Breast epithelium (tissue), 4 donors: ENCODE measurements at regions not wholly inside any gene's neighbourhood (a gene's known extent, or its start where the extent isn't known, plus 50 kb on each side); places are given as distances from the start of the nearest gene placed in this dataset.

Experiments
- DNase-seq, 2 donors: peaks; one replicate each; pipeline ENCODE4 v3.0.0-alpha.2; 2019; ENCODE audit warnings: low spot score in 2 of 2
- H3K27ac ChIP-seq, 2 donors: fragments of 200-600 bp; sonication (generic) in 1 of 2; one replicate each; pipeline ENCODE4 v1.5.1; 2016 to 2019; ENCODE audit warnings: mild to moderate bottlenecking in 1 of 2
- H3K27me3 ChIP-seq, 2 donors: fragments of 200-600 bp; sonication (generic) in 1 of 2; one replicate each; pipeline versions ENCODE4 v1.5.1 to v1.6.0; 2017 to 2019; ENCODE audit warnings: control low read depth in 1 of 2, mild to moderate bottlenecking in 1 of 2
- H3K36me3 ChIP-seq: fragments of 200-600 bp; one replicate; pipeline ENCODE4 v1.5.1; 2019
- H3K4me1 ChIP-seq, 2 donors: fragments of 200-600 bp; sonication (generic); one replicate each; pipeline ENCODE4 v1.5.1; 2016 to 2019; ENCODE audit warnings: control low read depth in 1 of 2
- H3K4me3 ChIP-seq, 3 donors: fragments of 200-600 bp; sonication (generic); 1 replicate in 2 of 3; 2 replicates in 1 of 3; pipeline ENCODE4 v1.5.1; 2016 to 2019; ENCODE audit warnings: mild to moderate bottlenecking in 3 of 3, moderate library complexity in 2 of 3
- H3K9me3 ChIP-seq, 2 donors: fragments of 200-600 bp; sonication (generic) in 1 of 2; one replicate each; pipeline ENCODE4 v1.5.1; 2016 to 2019; ENCODE audit warnings: control low read depth in 1 of 2
- POLR2A ChIP-seq: fragments of 450-650 bp; IDR thresholded peaks from one replicate; pipeline ENCODE4 v1.6.1; 2016; ENCODE audit warnings: antibody characterized with exemption, mild to moderate bottlenecking, moderate library complexity
- POLR2AphosphoS5 ChIP-seq, 3 donors: sonication (generic); formaldehyde crosslinking; IDR thresholded peaks; one replicate each; pipeline ENCODE4 v1.6.1; 2017; ENCODE audit warnings: antibody characterized with exemption in 3 of 3
- intact Hi-C: fragments of 100-400 bp; cut with DNase I; formaldehyde crosslinking; loops from one replicate; pipeline ENCODE4 v1.15.1; 2023; ENCODE audit warnings: low total_unique reads
- TF ChIP-seq, protein P1 (sequence below), 3 donors: fragments of 450-650 bp; IDR thresholded peaks; one replicate each; pipeline ENCODE4 v1.5.1; 2016 to 2017; ENCODE audit warnings: antibody characterized with exemption in 3 of 3, mild to moderate bottlenecking in 3 of 3, moderate library complexity in 3 of 3

- TF ChIP-seq, protein P1, sequence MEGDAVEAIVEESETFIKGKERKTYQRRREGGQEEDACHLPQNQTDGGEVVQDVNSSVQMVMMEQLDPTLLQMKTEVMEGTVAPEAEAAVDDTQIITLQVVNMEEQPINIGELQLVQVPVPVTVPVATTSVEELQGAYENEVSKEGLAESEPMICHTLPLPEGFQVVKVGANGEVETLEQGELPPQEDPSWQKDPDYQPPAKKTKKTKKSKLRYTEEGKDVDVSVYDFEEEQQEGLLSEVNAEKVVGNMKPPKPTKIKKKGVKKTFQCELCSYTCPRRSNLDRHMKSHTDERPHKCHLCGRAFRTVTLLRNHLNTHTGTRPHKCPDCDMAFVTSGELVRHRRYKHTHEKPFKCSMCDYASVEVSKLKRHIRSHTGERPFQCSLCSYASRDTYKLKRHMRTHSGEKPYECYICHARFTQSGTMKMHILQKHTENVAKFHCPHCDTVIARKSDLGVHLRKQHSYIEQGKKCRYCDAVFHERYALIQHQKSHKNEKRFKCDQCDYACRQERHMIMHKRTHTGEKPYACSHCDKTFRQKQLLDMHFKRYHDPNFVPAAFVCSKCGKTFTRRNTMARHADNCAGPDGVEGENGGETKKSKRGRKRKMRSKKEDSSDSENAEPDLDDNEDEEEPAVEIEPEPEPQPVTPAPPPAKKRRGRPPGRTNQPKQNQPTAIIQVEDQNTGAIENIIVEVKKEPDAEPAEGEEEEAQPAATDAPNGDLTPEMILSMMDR (IDR thresholded peaks at IDR 0.05): no peak
- TF ChIP-seq POLR2A (no peak), POLR2AphosphoS5 (IDR thresholded peaks at IDR 0.05) (no peak)
- intact Hi-C loops: no loop called here
- no peak overlapping the region for H3K27ac ChIP-seq
These were observed 417.8 kb upstream of the MANEA start for GRCh38 chr6:95159557-95159956.

GRCh38 chr6:95169775-95170174, 407.6 kb upstream of the MANEA start:
- H3K27me3 ChIP-seq: no peaks in the 10 kb centered on the region
- no peaks in the 10 kb centered on the region for H3K9me3 ChIP-seq
- H3K4me1 ChIP-seq: no peaks in the 10 kb centered on the region
- TF ChIP-seq POLR2AphosphoS5 (IDR thresholded peaks at IDR 0.05) (no peak), POLR2A (no peak)
- TF ChIP-seq, protein P1 (IDR thresholded peaks at IDR 0.05): no peak
- no peaks in the 10 kb centered on the region for H3K36me3 ChIP-seq
- DNase-seq: no peak
- no peak overlapping the region for H3K4me3 ChIP-seq
- H3K27ac ChIP-seq: no peak overlapping the region
- intact Hi-C loops: no loop called here

More at GRCh38 chr6:95159557-95159956, 417.8 kb upstream of the MANEA start:
- Histone ChIP-seq H3K4me3 (no peak overlapping the region), H3K36me3 (no peaks in the 10 kb centered on the region), H3K4me1 (no peaks in the 10 kb centered on the region), H3K27me3 (no peaks in the 10 kb centered on the region), H3K9me3 (no peaks in the 10 kb centered on the region)
- no peak for DNase-seq

DNA sequence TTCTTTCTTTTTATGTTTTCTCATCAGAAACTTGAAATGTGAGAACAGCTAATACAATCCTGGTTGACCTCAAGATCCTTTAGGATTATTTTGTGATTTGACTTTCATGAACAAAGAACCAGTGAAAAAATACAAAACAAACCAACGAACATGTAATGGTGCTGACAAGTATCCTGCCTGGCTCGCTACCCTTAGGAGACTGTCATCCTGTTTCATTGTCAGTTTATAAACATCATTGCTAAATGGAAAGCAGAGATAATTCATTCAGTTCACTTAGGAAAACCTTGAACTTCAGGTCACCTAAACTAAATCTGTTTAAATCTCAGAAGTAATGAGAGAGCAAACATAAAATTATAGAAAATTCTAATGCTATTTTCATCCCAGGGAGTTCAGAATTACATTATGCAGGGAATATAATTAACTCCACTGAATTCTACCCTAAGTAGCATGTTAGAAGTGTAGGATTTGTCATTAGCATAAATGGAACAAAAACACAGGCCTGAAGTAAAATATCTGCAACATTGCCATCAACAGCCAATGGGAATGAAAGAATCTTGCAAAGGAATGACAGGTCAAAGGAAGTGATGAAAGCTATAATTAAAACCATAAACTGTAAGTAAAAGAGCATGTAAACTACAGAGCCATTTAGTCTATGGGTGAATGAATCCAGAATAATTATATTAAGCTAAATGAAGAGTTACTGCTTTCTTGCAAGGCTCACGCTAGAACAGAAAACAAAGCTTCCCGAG, 401.2 kb upstream of the MANEA start:
- H3K27ac ChIP-seq: no peak overlapping the region
- H3K4me1 ChIP-seq: no peaks in the 10 kb centered on the region
- TF ChIP-seq POLR2A: no peak
- TF ChIP-seq, protein P1 (IDR thresholded peaks at IDR 0.05): no peak
- no peak for TF ChIP-seq POLR2AphosphoS5 (IDR thresholded peaks at IDR 0.05)
- H3K36me3 ChIP-seq: no peaks in the 10 kb centered on the region
- no peaks in the 10 kb centered on the region for H3K9me3 ChIP-seq
- intact Hi-C loops: no loop called here
- H3K27me3 ChIP-seq: no peaks in the 10 kb centered on the region
- no peak for DNase-seq
- no peak overlapping the region for H3K4me3 ChIP-seq

GRCh38 chr6:95185874-95186273, 391.5 kb upstream of the MANEA start:
- no peak for TF ChIP-seq POLR2AphosphoS5 (IDR thresholded peaks at IDR 0.05)
- TF ChIP-seq POLR2A: no peak
- TF ChIP-seq, protein P1 (IDR thresholded peaks at IDR 0.05): no peak
- H3K27me3 ChIP-seq: no peaks in the 10 kb centered on the region
- H3K27ac ChIP-seq: no peak overlapping the region
- intact Hi-C loops: no loop called here
- no peak overlapping the region for H3K4me3 ChIP-seq
- no peak for DNase-seq
- H3K4me1 ChIP-seq: no peaks in the 10 kb centered on the region
- no peaks in the 10 kb centered on the region for H3K9me3 ChIP-seq
- no peaks in the 10 kb centered on the region for H3K36me3 ChIP-seq

DNA sequence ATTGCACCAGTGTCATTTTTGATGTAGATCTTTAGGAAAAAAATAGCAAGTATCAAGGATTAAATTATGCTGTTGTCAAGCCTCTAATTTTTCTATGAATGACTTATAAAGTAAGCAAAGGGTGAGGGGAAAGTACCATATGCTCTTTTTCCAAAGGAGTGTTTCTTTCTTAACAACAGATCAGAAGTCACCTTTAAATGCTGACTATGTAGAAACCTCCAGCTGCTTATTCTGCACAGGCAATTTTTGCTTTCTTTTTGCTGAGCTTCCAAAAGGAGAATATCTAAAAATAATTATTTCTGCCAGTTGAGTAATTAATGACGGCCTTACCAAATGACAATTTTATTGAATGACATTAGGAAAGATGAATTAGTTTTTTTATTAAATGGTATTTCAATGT, 390.6 kb upstream of the MANEA start:
- intact Hi-C loops: no loop called here
- Histone ChIP-seq H3K27ac (no peak overlapping the region), H3K36me3 (no peaks in the 10 kb centered on the region), H3K4me3 (no peak overlapping the region), H3K4me1 (no peaks in the 10 kb centered on the region), H3K27me3 (no peaks in the 10 kb centered on the region), H3K9me3 (no peaks in the 10 kb centered on the region)
- DNase-seq: no peak
- TF ChIP-seq POLR2AphosphoS5 (IDR thresholded peaks at IDR 0.05) (no peak), POLR2A (no peak)
- TF ChIP-seq, protein P1 (IDR thresholded peaks at IDR 0.05): no peak
